H1 (cell line): ENCODE measurements at regions not wholly inside any gene's neighbourhood (a gene's known extent, or its start where the extent isn't known, plus 50 kb on each side); places are given as distances from the start of the nearest gene placed in this dataset.

ENCODE experiments used
- CTCF ChIA-PET: fragments of 300-600 bp; sonication (Branson Sonifier 250); formaldehyde crosslinking; loops from one replicate; lab custom pipeline; 2021; ENCODE audit not compliant: partially characterized antibody; lab: Charles Lee
- POLR2A ChIA-PET: fragments of 300-600 bp; sonication (Branson Sonifier 250); formaldehyde crosslinking; loops from one replicate; lab custom pipeline; 2021; ENCODE audit warnings: inconsistent platforms; ENCODE audit not compliant: partially characterized antibody; lab: Charles Lee
- DNase-seq, 2 experiments: peaks; one replicate each; pipeline versions ENCODE4 v3.0.0 to v3.0.0-alpha.2; 2010 to 2022; ENCODE audit warnings: low spot score in 2 of 2, low read depth in 1 of 2, mixed read lengths in 1 of 2
- FAIRE-seq: peaks from 2 replicates; lab custom pipeline; 2011; peaks lifted over from hg19 to GRCh38; lab: Jason Lieb, UNC
- H2AFZ ChIP-seq: 2 replicates; pipeline ENCODE4 v1.8.1; 2012; ENCODE audit warnings: low read length, inconsistent platforms
- H2AK5ac ChIP-seq: 2 replicates; pipeline ENCODE4 v1.6.1; 2013; ENCODE audit warnings: low read depth, low read length
- H2BK120ac ChIP-seq: replicated peaks from 2 replicates; pipeline ENCODE3; 2013; ENCODE audit warnings: low read depth, low read length, inconsistent platforms
- H2BK12ac ChIP-seq: 2 replicates; pipeline ENCODE4 v1.6.1; 2013; ENCODE audit warnings: low read depth, low read length
- H2BK15ac ChIP-seq: 2 replicates; pipeline ENCODE4 v1.6.1; 2013; ENCODE audit warnings: low read length
- H2BK20ac ChIP-seq: 2 replicates; pipeline ENCODE4 v1.6.1; 2013; ENCODE audit warnings: low read length
- H2BK5ac ChIP-seq: 2 replicates; pipeline ENCODE4 v1.6.1; 2013; ENCODE audit warnings: low read depth, low read length
- H3K14ac ChIP-seq: 2 replicates; pipeline ENCODE4 v1.6.1; 2013; ENCODE audit warnings: inconsistent platforms; ENCODE audit not compliant: insufficient read length
- H3K18ac ChIP-seq: 2 replicates; pipeline ENCODE4 v1.6.1; 2013; ENCODE audit warnings: low read length; ENCODE audit errors: extremely low read depth
- H3K23ac ChIP-seq: 2 replicates; pipeline ENCODE4 v1.6.1; 2013; ENCODE audit warnings: inconsistent platforms; ENCODE audit not compliant: insufficient read length
- H3K23me2 ChIP-seq: 2 replicates; pipeline ENCODE4 v1.6.1; 2013; ENCODE audit warnings: low read depth, low read length
- H3K27ac ChIP-seq: 2 replicates; pipeline ENCODE4 v1.6.1; 2011; ENCODE audit warnings: low read depth, low read length, inconsistent platforms
- H3K27me3 ChIP-seq, 4 experiments: replicated peaks in 1 of 4; 1 replicate in 1 of 4; 2 replicates in 3 of 4; pipeline versions ENCODE4 v1.6.1 to v1.8.1; 2011 to 2013; ENCODE audit warnings: low read length in 3 of 4, mild to moderate bottlenecking in 3 of 4, inconsistent platforms in 2 of 4, mixed read lengths in 2 of 4, moderate library complexity in 1 of 4; ENCODE audit not compliant: control insufficient read depth in 3 of 4, insufficient read depth in 3 of 4; ENCODE audit errors: extremely low read depth in 1 of 4
- H3K36me3 ChIP-seq, 4 experiments: 2 replicates each; pipeline versions ENCODE4 v1.6.1 to v1.8.1; 2011 to 2013; ENCODE audit warnings: mild to moderate bottlenecking in 4 of 4, low read length in 3 of 4, moderate library complexity in 2 of 4, control low read depth in 1 of 4, inconsistent platforms in 1 of 4; ENCODE audit not compliant: insufficient read depth in 4 of 4, control insufficient read depth in 2 of 4
- H3K4ac ChIP-seq: replicated peaks from 2 replicates; pipeline ENCODE3; 2013; ENCODE audit warnings: low read length, low read depth, mixed read lengths, inconsistent platforms; ENCODE audit not compliant: insufficient read length
- H3K4me1 ChIP-seq, 4 experiments: replicated peaks in 1 of 4; 1 replicate in 1 of 4; 2 replicates in 3 of 4; pipeline versions ENCODE4 v1.6.1 to v1.8.1; 2011 to 2013; ENCODE audit warnings: low read length in 3 of 4, inconsistent platforms in 2 of 4, mixed read lengths in 1 of 4; ENCODE audit not compliant: insufficient read depth in 4 of 4, control insufficient read depth in 3 of 4
- H3K4me2 ChIP-seq, 2 experiments: 2 replicates each; pipeline versions ENCODE4 v1.6.1 to v1.8.1; 2011 to 2013; ENCODE audit warnings: low read depth in 2 of 2, low read length in 2 of 2, control low read depth in 1 of 2, inconsistent platforms in 1 of 2, mild to moderate bottlenecking in 1 of 2; ENCODE audit not compliant: insufficient read depth in 1 of 2
- H3K4me3 ChIP-seq, 4 experiments: fragments of 200-600, 300-600 bp in 1 of 4; sonication (generic), shearing (Covaris generic), sonication (Bioruptor Twin) in 1 of 4; 2 replicates each; pipeline versions ENCODE4 v1.5.1 to v1.8.1; 2011 to 2016; ENCODE audit warnings: low read length in 4 of 4, low read depth in 3 of 4, control low read depth in 2 of 4, inconsistent platforms in 2 of 4, mild to moderate bottlenecking in 2 of 4, mixed read lengths in 1 of 4, moderate library complexity in 1 of 4; ENCODE audit not compliant: insufficient read depth in 2 of 4; ENCODE audit errors: extremely low read depth in 1 of 4
- H3K56ac ChIP-seq: replicated peaks from 2 replicates; pipeline ENCODE3; 2013; ENCODE audit warnings: low read depth, mild to moderate bottlenecking, mixed read lengths, low read length, inconsistent platforms; ENCODE audit not compliant: insufficient read length
- H3K79me1 ChIP-seq: 2 replicates; pipeline ENCODE4 v1.6.1; 2013; ENCODE audit warnings: low read depth, low read length, control low read depth
- H3K79me2 ChIP-seq, 2 experiments: 2 replicates each; pipeline versions ENCODE4 v1.6.1 to v1.8.1; 2012 to 2013; ENCODE audit warnings: low read length in 2 of 2, mild to moderate bottlenecking in 2 of 2, inconsistent platforms in 1 of 2; ENCODE audit not compliant: insufficient read depth in 2 of 2, control insufficient read depth in 1 of 2
- H3K9ac ChIP-seq, 4 experiments: replicated peaks in 1 of 4; 1 replicate in 1 of 4; 2 replicates in 3 of 4; pipeline versions ENCODE4 v1.6.1 to v1.8.1; 2011 to 2013; ENCODE audit warnings: low read depth in 3 of 4, low read length in 3 of 4, control low read depth in 2 of 4, mild to moderate bottlenecking in 2 of 4, moderate library complexity in 2 of 4, inconsistent platforms in 1 of 4; ENCODE audit errors: extremely low read depth in 1 of 4
- H3K9me3 ChIP-seq, 2 experiments: 2 replicates each; pipeline versions ENCODE4 v1.6.1 to v1.8.1; 2012 to 2013; ENCODE audit warnings: mild to moderate bottlenecking in 2 of 2, moderate library complexity in 2 of 2, control low read depth in 1 of 2, inconsistent platforms in 1 of 2, low read depth in 1 of 2, low read length in 1 of 2, mixed read lengths in 1 of 2; ENCODE audit not compliant: insufficient read depth in 2 of 2
- H4K20me1 ChIP-seq, 2 experiments: replicated peaks in 1 of 2; 2 replicates each; pipeline versions ENCODE3 to v1.8.1; 2011 to 2013; ENCODE audit warnings: inconsistent platforms in 2 of 2, low read length in 2 of 2, mild to moderate bottlenecking in 1 of 2; ENCODE audit not compliant: insufficient read depth in 2 of 2, control insufficient read depth in 1 of 2
- H4K5ac ChIP-seq: 2 replicates; pipeline ENCODE4 v1.6.1; 2013; ENCODE audit warnings: low read length, low read depth, mixed read lengths, inconsistent platforms; ENCODE audit not compliant: insufficient read length
- H4K8ac ChIP-seq: 2 replicates; pipeline ENCODE4 v1.8.0; 2013; ENCODE audit warnings: mild to moderate bottlenecking, moderate library complexity, low read length, inconsistent platforms; ENCODE audit not compliant: insufficient read depth; ENCODE audit errors: extremely low read depth
- H4K91ac ChIP-seq: replicated peaks from 2 replicates; pipeline ENCODE3; 2013; ENCODE audit warnings: low read length, mixed read lengths, inconsistent platforms; ENCODE audit not compliant: insufficient read length
- ATF2 ChIP-seq: IDR thresholded peaks from 2 replicates; pipeline ENCODE4 v1.6.1; 2012; ENCODE audit warnings: low read length, inconsistent platforms
- BCL11A ChIP-seq, 2 experiments: IDR thresholded peaks; one replicate each; pipeline ENCODE4 v1.6.1; 2011; ENCODE audit warnings: low read depth in 2 of 2, low read length in 2 of 2, mild to moderate bottlenecking in 2 of 2
- GTF2F1 ChIP-seq: IDR thresholded peaks from 2 replicates; pipeline ENCODE4 v1.6.1; 2012; ENCODE audit warnings: low read depth, low read length, improper control_type of control experiment, borderline replicate concordance
- HDAC6 ChIP-seq: IDR thresholded peaks from one replicate; pipeline ENCODE4 v1.7.1; 2012; ENCODE audit warnings: low read depth, mild to moderate bottlenecking, inconsistent platforms, low read length, moderate library complexity
- JUND ChIP-seq: IDR thresholded peaks from 2 replicates; pipeline ENCODE4 v1.6.1; 2011; ENCODE audit warnings: mild to moderate bottlenecking, improper control_type of control experiment, low read length
- NANOG ChIP-seq: IDR thresholded peaks from 2 replicates; pipeline ENCODE4 v1.6.1; 2011; ENCODE audit warnings: low read length, low read depth, mild to moderate bottlenecking, inconsistent platforms; ENCODE audit not compliant: insufficient read depth, poor library complexity, severe bottlenecking
- POLR2A ChIP-seq, 2 experiments: IDR thresholded peaks; 1 replicate in 1 of 2; 2 replicates in 1 of 2; pipeline ENCODE4 v1.6.1; 2011; ENCODE audit warnings: low read depth in 2 of 2, low read length in 2 of 2, mild to moderate bottlenecking in 2 of 2; ENCODE audit errors: control extremely low read depth in 1 of 2
- POU5F1 ChIP-seq: IDR thresholded peaks from 2 replicates; pipeline ENCODE4 v1.6.1; 2011; ENCODE audit warnings: low read depth, mild to moderate bottlenecking, low read length, moderate library complexity
- RFX5 ChIP-seq: IDR thresholded peaks from 2 replicates; pipeline ENCODE4 v1.6.1; 2011; ENCODE audit warnings: low read depth, low read length, improper control_type of control experiment, borderline replicate concordance
- RNF2 ChIP-seq: fragments of 200-900, 300-1000 bp; sonication (generic); IDR thresholded peaks from 2 replicates; pipeline ENCODE4 v1.7.1; 2016; ENCODE audit warnings: borderline replicate concordance, low read depth, mild to moderate bottlenecking, antibody characterized with exemption, low read length; ENCODE audit not compliant: poor library complexity, severe bottlenecking; ENCODE audit errors: missing control alignments
- SP4 ChIP-seq: IDR thresholded peaks from 2 replicates; pipeline ENCODE4 v1.6.1; 2012; ENCODE audit warnings: low read length, inconsistent platforms
- SUZ12 ChIP-seq: fragments of 200-600 bp; sonication (generic); IDR thresholded peaks from 2 replicates; pipeline ENCODE4 v1.6.1; 2012; ENCODE audit warnings: mild to moderate bottlenecking, inconsistent platforms, low read length, moderate library complexity, mixed read lengths

- no peak for TF ChIP-seq NANOG
Observed at GRCh38 chr5:26749829-26750228, 288.6 kb downstream of the CDH9 start (continued).

- Histone ChIP-seq H3K36me3 (no peaks in the 10 kb centered on the region), H3K4me2 (no peak overlapping the region), H3K14ac (no peak overlapping the region), H3K56ac (no peak overlapping the region), H3K27ac (no peak overlapping the region), H2BK15ac (no peak overlapping the region), H4K20me1 (no peaks in the 10 kb centered on the region), H3K4ac (no peak overlapping the region), H4K8ac (no peak overlapping the region), H3K79me2 (no peaks in the 10 kb centered on the region), H3K9ac (no peak overlapping the region), H2AFZ (no peak overlapping the region), H2BK12ac (no peak overlapping the region), H3K4me1 (no peaks in the 10 kb centered on the region), H4K5ac (no peak overlapping the region), H3K79me1 (no peaks in the 10 kb centered on the region), H2AK5ac (no peak overlapping the region), H3K9me3 (no peaks in the 10 kb centered on the region), H3K23me2 (no peaks in the 10 kb centered on the region), H3K27me3 (no peaks in the 10 kb centered on the region), H3K18ac (no peak overlapping the region), H2BK5ac (no peak overlapping the region), H4K91ac (no peak overlapping the region), H3K4me3 (no peak overlapping the region), H2BK20ac (no peak overlapping the region), H3K23ac (no peak overlapping the region), H2BK120ac (no peak overlapping the region)
- DNase-seq (no peak), FAIRE-seq (no peak)
- no peak for TF ChIP-seq GTF2F1
- no peak for TF ChIP-seq RNF2
- no peak for TF ChIP-seq SUZ12
- TF ChIP-seq ATF2, result no peak
- no peak for TF ChIP-seq SP4
- TF ChIP-seq HDAC6, result no peak
- no peak for TF ChIP-seq RFX5
- no peak for TF ChIP-seq BCL11A (IDR thresholded peaks at IDR 0.05; ENCODE audit: low read depth in 2 of 2, low read length in 2 of 2)
- no peak for TF ChIP-seq POLR2A (IDR thresholded peaks at IDR 0.05; ENCODE audit: control extremely low read depth in 1 of 2, low read depth in 2 of 2, low read length in 2 of 2)
- no peak for TF ChIP-seq POU5F1
- no peak for TF ChIP-seq JUND
- ChIA-PET CTCF (no interaction called here), POLR2A (no interaction called here)
Observed at GRCh38 chr5:26740182-26740581, 298.2 kb downstream of the CDH9 start.
